GM18858 (cell line): ENCODE measurements at regions not wholly inside any gene's neighbourhood (a gene's known extent, or its start where the extent isn't known, plus 50 kb on each side); places are given as distances from the start of the nearest gene placed in this dataset.

Experiments
- ATAC-seq: cut with Tn5 transposase; IDR thresholded peaks from one replicate; pipeline ENCODE4 v1.9.1; 2021; ENCODE audit not compliant: unreplicated experiment

- ATAC-seq = no peak
Observed at GRCh38 chr15:36497901-36498300, 81.5 kb upstream of the CDIN1 start.

DNA sequence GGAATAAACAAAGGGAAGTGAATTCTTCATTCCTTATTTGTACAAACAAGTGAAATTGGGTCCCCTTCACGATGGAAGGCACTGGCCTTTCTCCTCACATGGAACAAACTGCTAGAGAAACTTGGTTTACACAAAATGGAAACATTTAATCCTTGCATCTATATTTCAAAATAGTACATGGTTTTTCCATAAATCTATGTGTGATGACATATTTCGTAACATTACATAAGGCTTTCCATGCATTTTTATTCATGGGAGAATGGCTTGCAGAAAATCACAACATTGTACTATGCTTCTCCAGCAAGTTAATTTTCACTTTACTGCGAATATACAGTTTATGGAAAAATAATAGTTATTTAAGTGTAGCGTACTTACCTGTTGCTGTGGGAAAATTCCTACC lies 81.0 kb upstream of the CDIN1 start:
- no peak for ATAC-seq

GRCh38 chr15:36498916-36499315 lies 80.5 kb upstream of the CDIN1 start:
- ATAC-seq = no peak

DNA sequence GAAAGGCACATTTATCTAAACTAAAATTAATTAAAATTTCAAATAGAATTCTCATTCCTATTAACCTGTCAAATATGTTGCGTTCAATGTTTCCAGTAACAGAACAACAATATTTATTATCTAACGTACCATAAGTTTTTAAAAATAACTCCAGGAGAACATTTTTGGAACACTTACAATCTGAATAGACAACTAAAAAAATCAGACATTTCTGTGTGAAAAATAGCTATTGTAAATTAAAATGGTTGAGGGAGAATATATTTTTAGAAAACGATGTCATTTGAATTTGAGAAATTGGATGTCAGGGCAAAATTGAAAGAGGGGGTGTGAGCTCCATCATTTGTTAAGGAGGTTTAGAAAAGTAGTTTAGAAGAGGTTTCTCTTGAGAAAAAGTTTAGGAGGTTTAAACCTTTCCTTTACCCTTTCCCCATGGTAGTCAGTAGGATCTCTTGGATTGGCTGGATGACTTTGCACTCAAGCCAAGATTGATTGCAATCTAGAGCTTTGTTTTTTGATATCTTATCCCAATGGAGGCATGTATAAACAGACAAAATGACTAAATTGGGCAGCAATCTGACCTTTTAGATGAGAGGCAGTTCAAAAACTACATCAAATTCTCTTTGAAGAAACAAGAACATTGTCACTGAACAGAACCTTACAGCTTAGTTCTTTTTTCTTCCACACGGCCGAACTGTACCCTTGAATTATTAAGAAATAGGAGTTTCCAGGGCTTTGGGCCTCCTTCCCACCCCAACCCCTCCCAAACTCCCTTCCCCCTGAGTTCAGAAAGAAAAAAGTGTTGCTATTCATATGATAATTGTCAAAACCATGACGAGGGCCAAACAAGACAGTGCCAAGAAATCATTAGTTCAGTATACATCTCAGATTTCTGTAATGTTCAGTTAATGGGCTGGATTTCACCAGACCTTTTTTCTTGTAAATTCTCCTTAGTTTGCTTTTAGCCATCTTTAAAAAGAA lies 79.7 kb upstream of the CDIN1 start:
- ATAC-seq = no peak

GRCh38 chr15:36501063-36501678 lies 78.3 kb upstream of the CDIN1 start:
- ATAC-seq = peak; percentile 84

DNA sequence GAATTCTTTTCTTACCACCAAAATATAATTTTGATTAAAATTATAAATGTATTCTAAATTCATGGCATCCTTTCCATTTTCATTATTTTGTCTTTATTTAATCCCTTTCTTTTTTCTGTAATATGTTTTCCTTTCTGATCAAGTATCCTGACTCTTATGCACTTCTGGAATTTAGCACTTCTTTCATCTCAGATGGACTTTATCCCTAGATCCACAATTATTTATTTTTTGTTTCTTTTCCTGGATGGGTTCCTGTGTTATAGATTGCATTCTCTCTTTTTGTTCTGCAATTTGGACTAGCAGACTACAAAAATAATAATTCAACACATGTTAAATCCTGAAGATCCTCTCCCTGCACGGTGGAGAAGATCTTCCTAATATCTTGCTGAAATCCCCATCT lies 76.9 kb upstream of the CDIN1 start:
- ATAC-seq = no peak

DNA sequence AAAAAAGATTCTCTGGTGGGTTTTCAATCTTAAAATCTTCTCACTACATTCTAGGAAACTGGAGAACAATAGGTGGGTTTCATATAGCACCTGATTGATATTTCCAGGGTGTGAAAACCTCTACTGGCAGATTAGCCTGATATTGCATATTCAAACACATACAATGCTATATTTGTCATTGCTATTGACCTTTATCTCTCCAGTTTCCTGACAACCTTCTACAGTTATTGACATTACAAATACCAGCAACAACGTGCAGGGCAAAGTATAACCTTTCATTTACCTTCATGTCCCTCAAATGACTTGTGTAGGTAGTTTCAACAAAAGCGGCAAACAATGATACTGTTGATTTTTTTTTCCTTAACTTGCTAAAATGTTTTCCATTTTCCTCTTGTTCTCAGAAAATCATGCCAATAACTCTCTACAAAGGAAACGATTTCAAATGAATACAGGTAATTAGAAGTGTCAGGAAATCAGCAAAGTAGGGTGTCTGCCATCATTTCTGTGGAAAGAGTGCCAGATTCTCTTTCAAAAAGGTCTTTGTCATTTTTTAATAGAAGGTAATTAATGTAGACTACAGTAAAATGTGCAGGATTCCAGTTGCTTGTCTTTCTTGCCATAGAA lies 72.6 kb upstream of the CDIN1 start:
- ATAC-seq = no peak

- no peak for ATAC-seq
Observed at GRCh38 chr15:36507458-36507857, 72.0 kb upstream of the CDIN1 start.

- ATAC-seq = no peak
Observed at GRCh38 chr15:36511594-36511993, 67.8 kb upstream of the CDIN1 start.

DNA sequence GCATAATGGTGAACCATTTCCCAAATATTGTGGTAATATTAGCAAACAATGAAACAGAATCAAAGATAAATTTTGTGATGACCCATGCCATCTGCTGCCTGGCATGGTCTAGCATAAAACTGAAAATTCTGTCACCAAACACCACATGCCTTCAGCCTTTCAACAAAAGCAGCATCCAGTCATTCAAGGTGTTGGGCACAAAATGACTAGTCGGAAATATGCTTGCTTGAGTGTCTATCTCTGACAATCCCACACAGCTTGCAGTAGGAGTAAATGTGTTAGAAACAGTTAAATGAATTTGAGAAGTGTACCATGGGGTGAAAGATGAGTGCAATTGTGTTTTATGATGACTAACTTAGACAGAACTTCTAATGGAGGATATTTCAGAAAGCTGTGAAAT lies 61.7 kb upstream of the CDIN1 start:
- ATAC-seq = no peak

DNA sequence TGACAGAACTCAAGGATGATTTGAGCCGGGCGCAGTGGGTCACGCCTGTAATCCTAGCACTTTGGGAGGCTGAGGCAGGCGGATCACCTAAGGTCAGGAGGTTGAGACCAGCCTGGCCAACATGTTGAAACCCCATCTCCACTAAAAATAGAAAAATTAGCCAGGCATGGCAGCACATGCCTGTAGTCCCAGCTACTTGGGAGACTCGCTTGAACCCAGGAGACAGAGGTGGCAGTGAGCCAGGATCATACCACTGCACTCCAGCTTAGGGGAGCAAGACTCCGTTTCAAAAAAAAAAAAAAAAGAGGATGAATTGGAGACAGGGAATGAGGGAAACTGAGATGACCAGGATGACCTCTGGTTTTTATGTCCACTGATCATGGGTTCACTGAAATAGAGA lies 60.4 kb upstream of the CDIN1 start:
- ATAC-seq = no peak

DNA sequence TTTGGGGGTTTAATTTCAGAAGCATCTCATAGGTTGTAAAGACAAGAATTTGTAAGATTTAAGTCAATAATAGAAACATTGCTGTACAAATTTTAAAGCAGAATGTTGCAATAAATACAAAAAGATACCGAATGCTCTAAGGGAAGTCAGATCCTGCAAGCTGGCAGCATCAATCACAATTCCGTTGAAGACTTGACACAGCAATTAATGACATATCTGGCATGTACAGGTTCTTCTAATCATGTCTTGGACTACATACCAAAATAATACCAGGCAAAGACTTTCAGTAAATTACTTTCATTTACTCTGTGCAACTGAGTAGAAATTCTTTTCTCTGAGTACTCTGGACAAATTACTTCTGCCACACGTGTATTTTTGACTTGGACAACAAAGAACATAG lies 54.0 kb upstream of the CDIN1 start:
- ATAC-seq = no peak

DNA sequence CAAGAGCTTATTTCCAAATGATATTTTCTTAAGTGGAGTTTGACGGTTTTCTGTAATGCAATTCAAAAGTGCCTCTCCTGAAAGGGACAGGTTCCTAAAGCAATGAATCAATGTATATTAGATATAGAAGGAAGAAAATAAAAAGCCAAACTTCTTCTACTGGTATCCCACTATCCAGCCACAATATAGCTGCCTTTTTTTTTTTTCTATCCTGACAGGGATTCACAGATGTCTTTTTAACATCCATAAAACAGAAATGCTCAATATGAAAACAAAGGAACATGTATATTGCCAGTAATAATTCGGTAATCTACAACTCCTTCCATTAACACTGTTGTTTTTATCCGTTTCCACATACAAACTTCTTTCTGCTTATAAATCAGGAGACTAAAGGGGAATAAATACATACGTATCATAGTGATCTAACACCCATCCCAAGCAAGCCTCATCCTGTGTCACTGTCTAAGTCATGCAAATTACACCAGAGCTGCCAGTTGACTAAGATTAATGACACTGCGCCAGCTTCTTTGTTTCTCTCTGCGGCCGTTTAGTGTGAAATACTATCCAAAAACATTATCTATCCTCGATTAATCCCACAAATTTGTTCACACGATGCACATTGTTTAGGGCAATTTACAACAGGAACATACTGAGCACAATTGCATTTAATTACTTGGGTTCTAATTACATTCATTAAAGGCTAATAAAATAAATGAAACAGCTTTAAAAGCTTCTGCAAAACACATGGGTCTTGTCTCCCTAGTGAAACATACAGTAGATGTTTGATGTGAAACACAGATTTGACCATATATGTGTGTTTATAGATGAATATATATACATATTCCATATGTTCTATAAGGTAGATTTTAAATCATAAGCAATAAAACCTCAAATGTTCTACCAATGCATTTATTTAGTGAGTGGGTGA lies 51.9 kb upstream of the CDIN1 start:
- no peak for ATAC-seq

DNA sequence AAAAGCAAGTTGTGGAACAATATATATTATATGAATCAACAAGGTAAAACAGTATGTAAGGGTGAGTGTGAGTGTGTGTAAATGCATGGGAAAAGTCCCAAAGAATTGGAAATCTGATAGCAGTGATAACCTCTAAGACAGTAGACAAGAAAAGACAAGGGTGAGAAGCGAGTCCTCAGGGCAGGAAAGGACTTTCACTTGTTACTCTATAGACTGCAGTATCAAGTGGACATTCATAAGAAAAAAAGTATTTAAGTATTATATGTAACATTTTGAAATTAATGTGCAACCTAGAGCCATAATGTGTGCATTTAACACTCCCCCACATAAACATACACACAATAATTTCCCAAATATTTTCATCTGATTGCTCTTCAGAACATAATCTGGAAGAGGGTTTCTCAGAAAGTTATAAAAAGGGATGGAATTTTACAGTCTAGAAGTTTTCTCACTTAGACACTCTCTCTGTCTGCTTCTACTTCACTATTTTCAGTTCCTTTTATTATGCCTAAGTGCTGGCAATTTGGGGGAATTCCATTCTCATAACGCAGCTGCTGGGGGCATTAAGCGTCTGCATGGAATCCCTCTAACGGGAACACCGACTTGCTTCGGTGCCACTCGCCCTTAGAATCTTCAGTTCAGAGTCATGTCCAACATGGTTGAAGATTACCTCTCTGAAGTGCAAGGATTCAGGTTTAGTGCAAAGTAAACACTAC lies 50.0 kb upstream of the CDIN1 start:
- ATAC-seq = peak; percentile 71
